ENCODE measurements at regions not wholly inside any gene's neighbourhood (a gene's known extent, or its start where the extent isn't known, plus 50 kb on each side); places are given as distances from the start of the nearest gene placed in this dataset.

DNA sequence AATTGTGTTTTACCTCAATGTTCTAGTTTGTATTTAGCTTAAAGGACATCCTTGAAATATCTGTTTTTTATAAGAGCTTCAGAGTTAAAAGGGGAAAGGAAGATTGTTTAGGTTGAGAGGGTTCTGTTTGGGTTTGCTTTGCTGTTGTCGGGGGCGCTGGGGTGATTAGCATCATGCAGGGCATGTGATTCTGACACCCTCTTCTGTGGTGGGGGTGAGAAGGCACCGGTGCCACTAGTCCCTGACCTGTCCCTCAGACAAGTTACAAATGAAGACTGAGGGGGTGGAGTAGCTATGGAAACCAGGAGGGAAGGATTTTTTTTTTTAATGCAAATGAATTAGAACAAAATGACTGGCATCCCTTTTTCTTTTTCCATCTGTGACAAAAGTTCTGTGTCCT, 291.3 kb downstream of the RPAP3 start:
- no peak for DNase-seq (ENCODE audit: low spot score in 2 of 2)
- Histone ChIP-seq H3K27me3 (no peaks in the 10 kb centered on the region), H3K36me3 (no peaks in the 10 kb centered on the region), H3K4me1 (peaks cover 6% of the 10 kb centered on the region), H3K4me3 (no peak overlapping the region), H3K9me3 (no peaks in the 10 kb centered on the region), H3K27ac (no peak overlapping the region)
- WGBS, result 84% methylated on average over 3 of the region's 3 CpGs
- no peak for TF ChIP-seq CTCF (IDR thresholded peaks at IDR 0.05)
- TF ChIP-seq POLR2AphosphoS5 (IDR thresholded peaks at IDR 0.05), result no peak
- TF ChIP-seq EP300 (IDR thresholded peaks at IDR 0.05), result no peak
- TF ChIP-seq POLR2A (IDR thresholded peaks at IDR 0.05), result no peak

DNA sequence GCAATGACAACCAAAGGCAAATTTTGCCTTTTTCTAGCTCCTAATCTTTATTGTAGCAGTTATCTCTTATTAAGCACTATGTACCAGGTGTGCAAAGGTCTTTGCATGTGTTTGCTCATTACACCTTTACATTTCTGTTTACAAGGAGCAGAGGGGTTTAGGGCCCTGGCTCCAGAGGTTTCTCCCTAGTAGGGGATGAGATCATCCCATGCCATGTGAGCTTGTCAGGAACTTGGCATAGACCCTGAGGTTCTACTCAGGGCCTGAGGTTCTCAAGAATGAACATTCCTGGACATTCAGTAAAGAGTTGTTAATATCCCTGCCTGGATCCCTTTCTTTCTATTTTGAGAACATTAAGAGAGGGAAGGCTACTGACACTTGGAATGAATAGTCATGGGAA, 292.0 kb downstream of the RPAP3 start:
- Histone ChIP-seq H3K9me3 (no peaks in the 10 kb centered on the region), H3K27ac (no peak overlapping the region), H3K4me1 (peaks cover 6% of the 10 kb centered on the region), H3K27me3 (no peaks in the 10 kb centered on the region), H3K36me3 (no peaks in the 10 kb centered on the region), H3K4me3 (no peak overlapping the region)
- DNase-seq (ENCODE audit: low spot score in 2 of 2), result no peak
- TF ChIP-seq CTCF (IDR thresholded peaks at IDR 0.05), result no peak
- TF ChIP-seq EP300 (IDR thresholded peaks at IDR 0.05), result no peak

DNA sequence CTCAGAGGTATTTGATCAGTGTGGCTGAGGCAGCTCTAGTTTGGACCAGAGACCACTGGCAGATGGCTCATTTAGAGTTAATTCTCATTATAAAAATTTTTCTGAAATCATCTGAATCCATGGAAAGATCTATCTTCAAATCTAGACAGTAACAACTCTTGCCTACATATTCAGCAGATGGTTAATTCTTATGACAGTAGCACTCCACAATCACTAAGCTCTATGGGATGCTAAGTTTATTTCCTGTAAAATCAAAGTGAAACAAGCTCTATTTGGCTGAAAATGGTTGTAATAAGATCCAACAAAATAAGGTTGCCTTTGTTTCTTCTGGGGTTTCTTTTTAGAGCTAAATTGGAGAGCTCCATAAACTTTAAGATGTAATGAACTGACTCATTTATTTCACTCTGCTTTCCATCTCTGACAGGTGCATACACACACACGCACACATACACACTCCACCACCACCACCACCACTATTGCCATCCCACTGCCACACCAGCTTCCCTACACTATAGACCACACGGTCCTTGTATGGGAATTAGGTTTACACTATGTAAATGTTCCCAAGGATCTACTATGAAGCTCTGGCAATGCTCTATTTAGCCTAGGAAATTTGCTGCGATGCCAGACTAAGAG, 293.1 kb downstream of the RPAP3 start:
- Histone ChIP-seq H3K27me3 (no peaks in the 10 kb centered on the region), H3K36me3 (no peaks in the 10 kb centered on the region), H3K9me3 (no peaks in the 10 kb centered on the region), H3K4me1 (no peaks in the 10 kb centered on the region), H3K4me3 (no peak overlapping the region), H3K27ac (no peak overlapping the region)
- DNase-seq (ENCODE audit: low spot score in 2 of 2), result no peak
- 73% methylated on average over 3 of the region's 3 CpGs for WGBS
- TF ChIP-seq POLR2AphosphoS5 (IDR thresholded peaks at IDR 0.05), result no peak
- no peak for TF ChIP-seq POLR2A (IDR thresholded peaks at IDR 0.05)
- TF ChIP-seq CTCF (IDR thresholded peaks at IDR 0.05), result no peak
- no peak for TF ChIP-seq EP300 (IDR thresholded peaks at IDR 0.05)

- no peak for DNase-seq (ENCODE audit: low spot score in 2 of 2)
- no peak for TF ChIP-seq CTCF (IDR thresholded peaks at IDR 0.05)
- no peak for TF ChIP-seq EP300 (IDR thresholded peaks at IDR 0.05)
- no peak for TF ChIP-seq POLR2A (IDR thresholded peaks at IDR 0.05)
- TF ChIP-seq POLR2AphosphoS5 (IDR thresholded peaks at IDR 0.05), result no peak
- no peaks in the 10 kb centered on the region for H3K4me1 ChIP-seq
- H3K27ac ChIP-seq, result no peak overlapping the region
- no peaks in the 10 kb centered on the region for H3K27me3 ChIP-seq
- no peak overlapping the region for H3K4me3 ChIP-seq
- H3K36me3 ChIP-seq, result no peaks in the 10 kb centered on the region
- no peaks in the 10 kb centered on the region for H3K9me3 ChIP-seq
These were observed 293.9 kb downstream of the RPAP3 start for GRCh38 chr12:47411966-47412365.

DNA sequence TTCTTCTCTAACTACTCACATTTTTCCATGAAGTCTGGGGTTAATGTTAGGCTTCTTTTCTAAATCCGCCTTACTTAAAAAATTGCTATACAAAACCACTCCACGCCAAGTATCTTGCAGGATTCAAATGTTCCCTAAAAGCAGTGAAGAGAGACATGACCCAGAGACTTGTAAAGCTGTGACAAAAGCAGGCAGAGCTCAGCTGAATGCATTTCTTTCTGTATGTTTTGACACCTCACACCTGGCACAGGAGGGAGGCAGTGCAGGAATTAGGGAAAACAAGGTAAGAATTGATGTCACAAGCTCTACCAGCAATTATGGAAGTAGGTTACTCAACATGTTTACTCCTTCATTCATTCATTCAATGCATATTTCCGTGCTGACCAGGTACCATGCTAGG, 295.0 kb downstream of the RPAP3 start:
- Histone ChIP-seq H3K27ac (no peak overlapping the region), H3K4me1 (no peaks in the 10 kb centered on the region), H3K4me3 (no peak overlapping the region), H3K9me3 (no peaks in the 10 kb centered on the region), H3K36me3 (no peaks in the 10 kb centered on the region), H3K27me3 (no peaks in the 10 kb centered on the region)
- WGBS, result 85% methylated on average over 3 of the region's 3 CpGs
- TF ChIP-seq POLR2A (IDR thresholded peaks at IDR 0.05) (no peak), POLR2AphosphoS5 (IDR thresholded peaks at IDR 0.05) (no peak), CTCF (IDR thresholded peaks at IDR 0.05) (no peak), EP300 (IDR thresholded peaks at IDR 0.05) (no peak)
- no peak for DNase-seq (ENCODE audit: low spot score in 2 of 2)

Data from suprapubic skin (tissue), 4 donors.